ENCODE measurements at regions not wholly inside any gene's neighbourhood (a gene's known extent, or its start where the extent isn't known, plus 50 kb on each side); places are given as distances from the start of the nearest gene placed in this dataset.
A peak's percentile ranks its signal among the peaks of the same experiment; 100 is the strongest.

DNA sequence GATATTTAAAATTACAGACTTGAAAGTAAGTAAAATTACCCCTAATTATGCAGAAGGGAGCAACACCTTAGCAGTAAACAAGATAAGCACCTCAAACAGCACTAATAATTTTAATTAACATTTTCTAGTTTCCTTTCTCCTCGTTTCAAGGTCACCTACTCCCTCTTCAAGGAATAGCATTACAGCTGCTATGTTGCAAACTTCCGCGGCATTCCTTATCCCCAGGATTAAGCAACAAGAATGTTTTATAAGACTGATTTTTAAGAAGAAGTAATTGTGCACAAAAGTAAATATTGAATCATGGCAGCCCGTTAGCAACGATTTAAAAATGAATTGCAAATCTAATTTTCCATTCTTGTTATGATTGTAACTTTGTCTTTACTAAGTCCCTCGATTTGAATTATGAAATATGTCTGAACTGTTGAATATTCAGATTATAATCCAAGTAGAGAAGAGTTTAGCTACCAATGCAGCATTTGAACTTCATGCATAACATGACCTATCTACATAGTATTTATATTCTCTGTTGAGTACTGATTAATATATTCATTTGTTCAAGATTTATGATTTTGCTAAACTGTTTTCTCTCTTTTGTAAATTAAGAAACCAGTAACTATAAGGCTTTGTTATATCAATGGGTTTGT lies 593.5 kb upstream of the MGMT start:
- TF ChIP-seq CTCF (IDR thresholded peaks at IDR 0.05; ENCODE audit: insufficient read depth, low read depth, low read length, missing control alignments) = no peak
- no peak overlapping the region for H3K4me3 ChIP-seq (ENCODE audit: low read length)
- DNase-seq (ENCODE audit: low read depth) = no peak

DNA sequence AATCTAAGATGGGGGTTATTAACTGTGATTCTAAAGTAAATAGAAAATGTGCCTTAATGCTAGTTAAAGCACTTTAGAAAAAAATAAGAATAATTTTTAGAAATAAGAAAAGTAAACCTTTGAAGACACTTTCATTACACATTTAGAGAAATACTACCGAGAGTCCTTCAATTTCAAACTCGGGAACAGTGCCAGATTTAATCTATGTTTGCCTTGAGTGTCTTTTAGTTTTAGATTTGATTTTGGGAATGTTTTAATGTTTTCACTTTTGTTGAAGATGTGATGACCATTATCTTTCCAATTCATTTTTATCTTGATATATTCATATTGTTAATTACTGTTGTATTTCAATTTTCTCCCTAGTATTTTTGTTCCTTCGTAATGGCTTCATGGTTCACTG lies 592.7 kb upstream of the MGMT start:
- DNase-seq (ENCODE audit: low read depth) = no peak
- H3K4me3 ChIP-seq (ENCODE audit: low read length) = no peak overlapping the region
- no peak for TF ChIP-seq CTCF (IDR thresholded peaks at IDR 0.05; ENCODE audit: insufficient read depth, low read depth, low read length, missing control alignments)

DNA sequence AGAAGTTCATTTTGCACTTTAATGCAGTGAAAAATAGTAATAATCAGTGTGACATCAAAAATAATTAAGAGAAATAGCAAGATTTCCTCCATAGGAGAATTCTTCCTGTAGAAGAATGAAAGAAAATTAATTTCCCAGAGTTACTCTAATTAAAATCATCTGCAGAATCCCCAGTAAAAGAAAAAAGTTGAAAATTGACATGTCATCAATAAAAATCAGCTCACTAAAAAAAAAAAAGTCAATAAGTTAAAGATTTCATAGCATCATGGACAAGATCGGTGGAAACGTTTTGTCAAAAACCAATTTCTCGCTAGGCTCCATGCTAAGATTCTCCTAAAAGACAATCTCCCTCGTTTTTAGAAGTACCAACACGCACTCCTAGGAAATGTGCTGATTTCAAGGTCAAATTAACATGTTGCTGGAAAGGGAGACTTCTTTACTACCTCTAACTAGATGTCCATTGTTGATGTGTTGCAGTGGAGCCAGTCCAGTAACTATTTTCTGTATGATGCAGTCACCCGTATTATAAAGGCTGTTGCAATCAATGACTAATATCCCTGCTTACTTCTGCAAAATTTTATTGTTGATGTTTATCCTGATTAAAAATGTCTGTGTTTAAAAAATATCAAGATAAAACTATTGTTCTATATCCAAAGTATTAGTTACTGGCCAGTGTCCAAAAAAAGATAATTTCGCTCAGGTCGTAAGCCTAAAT lies 591.9 kb upstream of the MGMT start:
- DNase-seq (ENCODE audit: low read depth) = peak; percentile 19
- no peak overlapping the region for H3K4me3 ChIP-seq (ENCODE audit: low read length)
- no peak for TF ChIP-seq CTCF (IDR thresholded peaks at IDR 0.05; ENCODE audit: insufficient read depth, low read depth, low read length, missing control alignments)

- H3K4me3 ChIP-seq (ENCODE audit: low read length) = no peak overlapping the region
- no peak for DNase-seq (ENCODE audit: low read depth)
- TF ChIP-seq CTCF (IDR thresholded peaks at IDR 0.05; ENCODE audit: insufficient read depth, low read depth, low read length, missing control alignments) = no peak
Observed at GRCh38 chr10:128875956-128876736, 590.9 kb upstream of the MGMT start.

GRCh38 chr10:128877141-128877540 lies 589.9 kb upstream of the MGMT start:
- no peak overlapping the region for H3K4me3 ChIP-seq (ENCODE audit: low read length)
- no peak for TF ChIP-seq CTCF (IDR thresholded peaks at IDR 0.05; ENCODE audit: insufficient read depth, low read depth, low read length, missing control alignments)
- no peak for DNase-seq (ENCODE audit: low read depth)

DNA sequence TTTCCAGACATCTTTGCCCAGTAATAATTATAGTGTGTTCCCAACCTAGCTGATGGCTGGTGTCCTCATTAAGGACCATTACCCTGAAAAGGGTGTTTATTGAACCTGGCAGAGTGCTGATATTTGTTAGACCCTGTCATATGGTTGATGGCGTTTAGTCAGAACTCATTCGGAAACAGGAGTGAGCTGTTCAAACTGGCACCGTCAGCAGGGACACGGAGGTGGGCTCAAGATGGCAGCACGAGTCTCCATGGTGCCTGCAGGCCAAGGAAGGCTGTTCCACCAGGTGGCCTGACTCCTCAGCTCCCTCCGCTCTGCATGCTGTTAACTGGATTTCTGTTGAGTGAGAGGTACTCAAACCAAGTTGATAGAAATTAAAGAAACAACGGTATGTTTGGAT lies 589.1 kb upstream of the MGMT start:
- DNase-seq (ENCODE audit: low read depth) = no peak
- no peak for TF ChIP-seq CTCF (IDR thresholded peaks at IDR 0.05; ENCODE audit: insufficient read depth, low read depth, low read length, missing control alignments)
- no peak overlapping the region for H3K4me3 ChIP-seq (ENCODE audit: low read length)

Measured in epithelial cell of esophagus (primary cell).